Trophoblast cell (in vitro differentiated cells and primary cell): ENCODE measurements at regions not wholly inside any gene's neighbourhood (a gene's known extent, or its start where the extent isn't known, plus 50 kb on each side); places are given as distances from the start of the nearest gene placed in this dataset.

Source experiments
- DNase-seq, 2 donors: peaks; one replicate each; pipeline ENCODE4 v3.0.0-alpha.2; 2016
- H2AFZ ChIP-seq: 2 replicates; pipeline ENCODE4 v1.6.1; 2013; ENCODE audit warnings: low read length, moderate library complexity, mild to moderate bottlenecking; ENCODE audit not compliant: insufficient read depth, poor library complexity
- H2AK5ac ChIP-seq: 2 replicates; pipeline ENCODE4 v1.6.1; 2013; ENCODE audit warnings: mild to moderate bottlenecking, low read length
- H2BK120ac ChIP-seq: 2 replicates; pipeline ENCODE4 v1.6.1; 2013; ENCODE audit warnings: low read length, mild to moderate bottlenecking, moderate library complexity; ENCODE audit not compliant: insufficient read depth, poor library complexity
- H2BK12ac ChIP-seq: 2 replicates; pipeline ENCODE4 v1.6.1; 2013; ENCODE audit warnings: mild to moderate bottlenecking, low read length, moderate library complexity
- H2BK5ac ChIP-seq: 2 replicates; pipeline ENCODE4 v1.6.1; 2013; ENCODE audit warnings: low read length, low read depth, moderate library complexity, mild to moderate bottlenecking; ENCODE audit not compliant: poor library complexity
- H3K14ac ChIP-seq: 2 replicates; pipeline ENCODE4 v1.6.1; 2013; ENCODE audit warnings: mild to moderate bottlenecking, low read length
- H3K18ac ChIP-seq: 2 replicates; pipeline ENCODE4 v1.6.1; 2013; ENCODE audit warnings: mild to moderate bottlenecking, low read length
- H3K23ac ChIP-seq: 2 replicates; pipeline ENCODE4 v1.6.1; 2013; ENCODE audit warnings: low read length
- H3K27ac ChIP-seq: 2 replicates; pipeline ENCODE4 v1.5.1; 2013; ENCODE audit warnings: low read depth, mild to moderate bottlenecking, inconsistent platforms, low read length, moderate library complexity
- H3K27me3 ChIP-seq: 2 replicates; pipeline ENCODE4 v1.6.1; 2013; ENCODE audit warnings: inconsistent platforms, mild to moderate bottlenecking, low read length, moderate library complexity; ENCODE audit not compliant: insufficient read depth
- H3K36me3 ChIP-seq, 2 experiments: 1 replicate in 1 of 2; 2 replicates in 1 of 2; pipeline ENCODE4 v1.6.1; 2013; ENCODE audit warnings: low read length in 2 of 2, mild to moderate bottlenecking in 2 of 2, moderate library complexity in 1 of 2; ENCODE audit not compliant: insufficient read depth in 2 of 2, control insufficient read depth in 1 of 2
- H3K4ac ChIP-seq: 2 replicates; pipeline ENCODE4 v1.6.1; 2013; ENCODE audit warnings: low read depth, mild to moderate bottlenecking, low read length, moderate library complexity
- H3K4me1 ChIP-seq, 2 experiments: 1 replicate in 1 of 2; 2 replicates in 1 of 2; pipeline ENCODE4 v1.6.1; 2013; ENCODE audit warnings: low read length in 2 of 2, mild to moderate bottlenecking in 2 of 2, moderate library complexity in 1 of 2; ENCODE audit not compliant: insufficient read depth in 2 of 2, control insufficient read depth in 1 of 2
- H3K4me2 ChIP-seq: 2 replicates; pipeline ENCODE4 v1.6.1; 2013; ENCODE audit warnings: inconsistent platforms, mild to moderate bottlenecking, low read length, moderate library complexity
- H3K4me3 ChIP-seq: 2 replicates; pipeline ENCODE4 v1.5.1; 2013; ENCODE audit warnings: mild to moderate bottlenecking, low read depth, low read length, inconsistent platforms
- H3K79me1 ChIP-seq: one replicate; pipeline ENCODE4 v1.6.1; 2013; ENCODE audit warnings: low read length
- H3K79me2 ChIP-seq: 2 replicates; pipeline ENCODE4 v1.6.1; 2013; ENCODE audit warnings: low read length, mild to moderate bottlenecking; ENCODE audit not compliant: control insufficient read depth, insufficient read depth, poor library complexity
- H3K9ac ChIP-seq: 2 replicates; pipeline ENCODE4 v1.6.1; 2013; ENCODE audit warnings: mild to moderate bottlenecking, low read length
- H3K9me3 ChIP-seq: 2 replicates; pipeline ENCODE4 v1.6.1; 2013; ENCODE audit warnings: low read depth, mild to moderate bottlenecking, control low read depth, inconsistent platforms, low read length; ENCODE audit not compliant: insufficient read depth
- H4K12ac ChIP-seq: 2 replicates; pipeline ENCODE4 v1.6.1; 2013; ENCODE audit warnings: low read depth, mild to moderate bottlenecking, low read length, moderate library complexity
- H4K8ac ChIP-seq: 2 replicates; pipeline ENCODE4 v1.6.1; 2013; ENCODE audit warnings: low read depth, mild to moderate bottlenecking, low read length, moderate library complexity
- H4K91ac ChIP-seq: one replicate; pipeline ENCODE4 v1.6.1; 2013; ENCODE audit warnings: low read depth, mild to moderate bottlenecking, low read length, moderate library complexity
- WGBS: extraction: QIAGEN DNeasy Blood & Tissue Kit; methylation state at CpG from one replicate; pipeline ENCODE4 v1.1.7; 2013; ENCODE audit warnings: missing lambda C conversion rate; ENCODE audit not compliant: insufficient read length, insufficient coverage; ENCODE audit errors: extremely low coverage; 5-methylcytosine and 5-hydroxymethylcytosine counted together

GRCh38 chr13:104256701-104257100, 1190.5 kb upstream of the SLC10A2 start:
- no peak overlapping the region for H3K9ac ChIP-seq
- no peaks in the 10 kb centered on the region for H3K79me2 ChIP-seq
- no peaks in the 10 kb centered on the region for H3K9me3 ChIP-seq
- no peak overlapping the region for H3K4ac ChIP-seq
- H4K91ac ChIP-seq: no peak overlapping the region
- no peaks in the 10 kb centered on the region for H3K36me3 ChIP-seq
- no peak overlapping the region for H2BK12ac ChIP-seq
- H3K4me3 ChIP-seq: no peak overlapping the region
- no peak overlapping the region for H3K4me2 ChIP-seq
- no CpG with 5 or more reads among the region's 3 CpGs for WGBS
- H3K23ac ChIP-seq: no peak overlapping the region
- no peak overlapping the region for H4K12ac ChIP-seq
- H3K79me1 ChIP-seq: no peaks in the 10 kb centered on the region
- no peak for DNase-seq
- H4K8ac ChIP-seq: no peak overlapping the region
- no peak overlapping the region for H2BK5ac ChIP-seq
- H3K27ac ChIP-seq: no peak overlapping the region
- H3K4me1 ChIP-seq: no peaks in the 10 kb centered on the region
- H2AFZ ChIP-seq: no peak overlapping the region
- no peaks in the 10 kb centered on the region for H3K27me3 ChIP-seq
- no peak overlapping the region for H2BK120ac ChIP-seq
- no peak overlapping the region for H2AK5ac ChIP-seq
- H3K14ac ChIP-seq: no peak overlapping the region
- no peak overlapping the region for H3K18ac ChIP-seq

GRCh38 chr13:104253063-104253680, 1187.0 kb upstream of the SLC10A2 start:
- Histone ChIP-seq H3K4me1 (no peaks in the 10 kb centered on the region), H3K27ac (no peak overlapping the region), H3K9me3 (no peaks in the 10 kb centered on the region), H4K12ac (no peak overlapping the region), H3K9ac (no peak overlapping the region), H2BK5ac (no peak overlapping the region), H3K4me2 (no peak overlapping the region), H3K18ac (no peak overlapping the region), H3K79me1 (no peaks in the 10 kb centered on the region), H3K27me3 (no peaks in the 10 kb centered on the region), H3K4me3 (no peak overlapping the region), H3K4ac (no peak overlapping the region), H4K8ac (no peak overlapping the region), H4K91ac (no peak overlapping the region), H3K79me2 (no peaks in the 10 kb centered on the region), H2AFZ (no peak overlapping the region), H2AK5ac (no peak overlapping the region), H3K14ac (no peak overlapping the region), H3K23ac (no peak overlapping the region), H2BK12ac (no peak overlapping the region), H2BK120ac (no peak overlapping the region), H3K36me3 (no peaks in the 10 kb centered on the region)
- WGBS: no CpG with 5 or more reads among the region's 5 CpGs
- no peak for DNase-seq

GRCh38 chr13:104251931-104252330, 1185.7 kb upstream of the SLC10A2 start:
- no peak overlapping the region for H3K4ac ChIP-seq
- no peak for DNase-seq
- no peak overlapping the region for H3K23ac ChIP-seq
- H2BK12ac ChIP-seq: no peak overlapping the region
- no peaks in the 10 kb centered on the region for H3K4me1 ChIP-seq
- no peak overlapping the region for H4K91ac ChIP-seq
- no peak overlapping the region for H2AFZ ChIP-seq
- H3K36me3 ChIP-seq: no peaks in the 10 kb centered on the region
- no peaks in the 10 kb centered on the region for H3K79me1 ChIP-seq
- H2BK120ac ChIP-seq: no peak overlapping the region
- H2AK5ac ChIP-seq: no peak overlapping the region
- H3K27me3 ChIP-seq: no peaks in the 10 kb centered on the region
- no peak overlapping the region for H3K4me2 ChIP-seq
- no peak overlapping the region for H3K18ac ChIP-seq
- no peaks in the 10 kb centered on the region for H3K79me2 ChIP-seq
- H3K27ac ChIP-seq: no peak overlapping the region
- no peak overlapping the region for H2BK5ac ChIP-seq
- no peak overlapping the region for H3K14ac ChIP-seq
- H3K9ac ChIP-seq: no peak overlapping the region
- H3K4me3 ChIP-seq: no peak overlapping the region
- no peaks in the 10 kb centered on the region for H3K9me3 ChIP-seq
- H4K8ac ChIP-seq: no peak overlapping the region
- H4K12ac ChIP-seq: no peak overlapping the region

GRCh38 chr13:104246955-104247354, 1180.7 kb upstream of the SLC10A2 start:
- Histone ChIP-seq H2AFZ (no peak overlapping the region), H4K12ac (no peak overlapping the region), H4K91ac (no peak overlapping the region), H3K27ac (no peak overlapping the region), H3K4me2 (no peak overlapping the region), H3K9me3 (no peaks in the 10 kb centered on the region), H2BK5ac (no peak overlapping the region), H3K14ac (no peak overlapping the region), H3K79me1 (no peaks in the 10 kb centered on the region), H3K9ac (no peak overlapping the region), H4K8ac (no peak overlapping the region), H3K4ac (no peak overlapping the region), H2BK12ac (no peak overlapping the region), H2BK120ac (no peak overlapping the region), H2AK5ac (no peak overlapping the region), H3K79me2 (no peaks in the 10 kb centered on the region), H3K36me3 (no peaks in the 10 kb centered on the region), H3K18ac (no peak overlapping the region), H3K4me1 (no peaks in the 10 kb centered on the region), H3K23ac (no peak overlapping the region), H3K27me3 (no peaks in the 10 kb centered on the region), H3K4me3 (no peak overlapping the region)
- DNase-seq: no peak
